ENCODE measurements at regions not wholly inside any gene's neighbourhood (a gene's known extent, or its start where the extent isn't known, plus 50 kb on each side); places are given as distances from the start of the nearest gene placed in this dataset.

GRCh38 chr6:113140721-113141120, 716.4 kb upstream of the MARCKS start:
- in situ Hi-C loops (cut with HindIII; ENCODE audit: low pct_unique_long_range_greater_than_20kb, low sequenced_read_pairs), result no loop called here
- no peaks in the 10 kb centered on the region for H3K27me3 ChIP-seq (ENCODE audit: control insufficient read depth, insufficient read depth, low read length)
- no peaks in the 10 kb centered on the region for H3K36me3 ChIP-seq (ENCODE audit: control insufficient read depth, insufficient read depth, low read length)
- TF ChIP-seq SIN3A (IDR thresholded peaks at IDR 0.05; ENCODE audit: borderline replicate concordance, insufficient read depth, low read depth, low read length), result no peak
- no peak for TF ChIP-seq POLR2AphosphoS5 (IDR thresholded peaks at IDR 0.05; ENCODE audit: low read depth, low read length)
- TF ChIP-seq, protein P1, sequence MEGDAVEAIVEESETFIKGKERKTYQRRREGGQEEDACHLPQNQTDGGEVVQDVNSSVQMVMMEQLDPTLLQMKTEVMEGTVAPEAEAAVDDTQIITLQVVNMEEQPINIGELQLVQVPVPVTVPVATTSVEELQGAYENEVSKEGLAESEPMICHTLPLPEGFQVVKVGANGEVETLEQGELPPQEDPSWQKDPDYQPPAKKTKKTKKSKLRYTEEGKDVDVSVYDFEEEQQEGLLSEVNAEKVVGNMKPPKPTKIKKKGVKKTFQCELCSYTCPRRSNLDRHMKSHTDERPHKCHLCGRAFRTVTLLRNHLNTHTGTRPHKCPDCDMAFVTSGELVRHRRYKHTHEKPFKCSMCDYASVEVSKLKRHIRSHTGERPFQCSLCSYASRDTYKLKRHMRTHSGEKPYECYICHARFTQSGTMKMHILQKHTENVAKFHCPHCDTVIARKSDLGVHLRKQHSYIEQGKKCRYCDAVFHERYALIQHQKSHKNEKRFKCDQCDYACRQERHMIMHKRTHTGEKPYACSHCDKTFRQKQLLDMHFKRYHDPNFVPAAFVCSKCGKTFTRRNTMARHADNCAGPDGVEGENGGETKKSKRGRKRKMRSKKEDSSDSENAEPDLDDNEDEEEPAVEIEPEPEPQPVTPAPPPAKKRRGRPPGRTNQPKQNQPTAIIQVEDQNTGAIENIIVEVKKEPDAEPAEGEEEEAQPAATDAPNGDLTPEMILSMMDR (IDR thresholded peaks at IDR 0.05), result no peak
- TF ChIP-seq TCF7L2 (IDR thresholded peaks at IDR 0.05; ENCODE audit: low read depth, low read length), result no peak
- TF ChIP-seq, protein P2, sequence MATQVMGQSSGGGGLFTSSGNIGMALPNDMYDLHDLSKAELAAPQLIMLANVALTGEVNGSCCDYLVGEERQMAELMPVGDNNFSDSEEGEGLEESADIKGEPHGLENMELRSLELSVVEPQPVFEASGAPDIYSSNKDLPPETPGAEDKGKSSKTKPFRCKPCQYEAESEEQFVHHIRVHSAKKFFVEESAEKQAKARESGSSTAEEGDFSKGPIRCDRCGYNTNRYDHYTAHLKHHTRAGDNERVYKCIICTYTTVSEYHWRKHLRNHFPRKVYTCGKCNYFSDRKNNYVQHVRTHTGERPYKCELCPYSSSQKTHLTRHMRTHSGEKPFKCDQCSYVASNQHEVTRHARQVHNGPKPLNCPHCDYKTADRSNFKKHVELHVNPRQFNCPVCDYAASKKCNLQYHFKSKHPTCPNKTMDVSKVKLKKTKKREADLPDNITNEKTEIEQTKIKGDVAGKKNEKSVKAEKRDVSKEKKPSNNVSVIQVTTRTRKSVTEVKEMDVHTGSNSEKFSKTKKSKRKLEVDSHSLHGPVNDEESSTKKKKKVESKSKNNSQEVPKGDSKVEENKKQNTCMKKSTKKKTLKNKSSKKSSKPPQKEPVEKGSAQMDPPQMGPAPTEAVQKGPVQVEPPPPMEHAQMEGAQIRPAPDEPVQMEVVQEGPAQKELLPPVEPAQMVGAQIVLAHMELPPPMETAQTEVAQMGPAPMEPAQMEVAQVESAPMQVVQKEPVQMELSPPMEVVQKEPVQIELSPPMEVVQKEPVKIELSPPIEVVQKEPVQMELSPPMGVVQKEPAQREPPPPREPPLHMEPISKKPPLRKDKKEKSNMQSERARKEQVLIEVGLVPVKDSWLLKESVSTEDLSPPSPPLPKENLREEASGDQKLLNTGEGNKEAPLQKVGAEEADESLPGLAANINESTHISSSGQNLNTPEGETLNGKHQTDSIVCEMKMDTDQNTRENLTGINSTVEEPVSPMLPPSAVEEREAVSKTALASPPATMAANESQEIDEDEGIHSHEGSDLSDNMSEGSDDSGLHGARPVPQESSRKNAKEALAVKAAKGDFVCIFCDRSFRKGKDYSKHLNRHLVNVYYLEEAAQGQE (IDR thresholded peaks at IDR 0.05; ENCODE audit: insufficient read depth in 1 of 2, low read depth in 2 of 2, low read length in 1 of 2), result no peak
- intact Hi-C loops (cut with micrococcal nuclease; ENCODE audit: unreplicated experiment), result no loop called here
- no peak for ATAC-seq
- CTCF ChIA-PET, result no interaction called here
- no peak overlapping the region for H3K4me3 ChIP-seq (ENCODE audit: low read depth in 2 of 2, low read length in 2 of 2)
- H3K4me1 ChIP-seq (ENCODE audit: control insufficient read depth, insufficient read depth, low read length), result no peaks in the 10 kb centered on the region
- H3K9me3 ChIP-seq (ENCODE audit: control insufficient read depth, insufficient read depth, low read depth, low read length), result no peaks in the 10 kb centered on the region
- no peak overlapping the region for H3K27ac ChIP-seq (ENCODE audit: low read length)
- no peak for DNase-seq (ENCODE audit: low read depth, low spot score)
- no TSS peak for BruUV-seq (replicated peaks)
- POLR2A ChIA-PET, result no interaction called here

DNA sequence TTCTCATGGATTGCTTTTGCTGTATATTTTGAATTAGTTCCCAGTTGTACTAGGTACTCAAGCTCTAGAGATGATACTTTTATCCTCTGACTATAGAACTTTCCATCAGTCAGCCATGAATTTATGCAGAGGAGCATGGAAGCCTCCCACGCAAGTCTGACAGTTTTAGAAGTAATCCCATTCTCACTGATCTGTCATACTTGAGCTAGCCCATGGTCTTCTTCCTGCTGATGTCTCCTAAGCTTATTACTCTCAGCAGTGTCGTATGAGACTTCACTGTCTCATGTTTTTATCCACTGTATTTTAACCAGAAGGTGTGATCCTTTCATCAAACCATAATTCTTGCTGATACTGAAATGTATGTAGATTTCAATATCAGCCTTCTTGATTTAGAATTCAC, 715.2 kb upstream of the MARCKS start:
- no peak overlapping the region for H3K4me3 ChIP-seq (ENCODE audit: low read depth in 2 of 2, low read length in 2 of 2)
- ChIA-PET POLR2A (no interaction called here), CTCF (no interaction called here)
- DNase-seq (ENCODE audit: low read depth, low spot score) (no peak), ATAC-seq (no peak)
- H3K27me3 ChIP-seq (ENCODE audit: control insufficient read depth, insufficient read depth, low read length), result no peaks in the 10 kb centered on the region
- intact Hi-C loops (cut with micrococcal nuclease; ENCODE audit: unreplicated experiment) (no loop called here), in situ Hi-C loops (cut with HindIII; ENCODE audit: low pct_unique_long_range_greater_than_20kb, low sequenced_read_pairs) (no loop called here)
- no peaks in the 10 kb centered on the region for H3K9me3 ChIP-seq (ENCODE audit: control insufficient read depth, insufficient read depth, low read depth, low read length)
- BruUV-seq (replicated peaks), result no TSS peak
- no peaks in the 10 kb centered on the region for H3K4me1 ChIP-seq (ENCODE audit: control insufficient read depth, insufficient read depth, low read length)
- H3K36me3 ChIP-seq (ENCODE audit: control insufficient read depth, insufficient read depth, low read length), result no peaks in the 10 kb centered on the region
- H3K27ac ChIP-seq (ENCODE audit: low read length), result no peak overlapping the region
- TF ChIP-seq POLR2AphosphoS5 (IDR thresholded peaks at IDR 0.05; ENCODE audit: low read depth, low read length), result no peak
- no peak for TF ChIP-seq TCF7L2 (IDR thresholded peaks at IDR 0.05; ENCODE audit: low read depth, low read length)
- no peak for TF ChIP-seq SIN3A (IDR thresholded peaks at IDR 0.05; ENCODE audit: borderline replicate concordance, insufficient read depth, low read depth, low read length)
- TF ChIP-seq, protein P2 (IDR thresholded peaks at IDR 0.05; ENCODE audit: insufficient read depth in 1 of 2, low read depth in 2 of 2, low read length in 1 of 2), result no peak
